IPS-18a (cell line): ENCODE measurements at regions not wholly inside any gene's neighbourhood (a gene's known extent, or its start where the extent isn't known, plus 50 kb on each side); places are given as distances from the start of the nearest gene placed in this dataset.

Experiments used
- H3K27ac ChIP-seq: one replicate; pipeline ENCODE4 v1.5.1; 2013; ENCODE audit warnings: low read length
- H3K27me3 ChIP-seq: one replicate; pipeline ENCODE4 v1.6.1; 2013; ENCODE audit warnings: mild to moderate bottlenecking, low read length; ENCODE audit not compliant: control insufficient read depth, insufficient read depth
- H3K36me3 ChIP-seq: one replicate; pipeline ENCODE4 v1.6.1; 2013; ENCODE audit warnings: low read depth, low read length; ENCODE audit not compliant: control insufficient read depth
- H3K4me1 ChIP-seq: one replicate; pipeline ENCODE4 v1.6.1; 2013; ENCODE audit warnings: low read depth, low read length; ENCODE audit not compliant: control insufficient read depth
- H3K4me3 ChIP-seq: one replicate; pipeline ENCODE4 v1.5.1; 2013; ENCODE audit warnings: low read length
- H3K9ac ChIP-seq: one replicate; pipeline ENCODE4 v1.6.1; 2013; ENCODE audit warnings: mild to moderate bottlenecking, low read length, moderate library complexity
- H3K9me3 ChIP-seq: one replicate; pipeline ENCODE4 v1.6.1; 2013; ENCODE audit warnings: low read depth, low read length; ENCODE audit not compliant: control insufficient read depth

DNA sequence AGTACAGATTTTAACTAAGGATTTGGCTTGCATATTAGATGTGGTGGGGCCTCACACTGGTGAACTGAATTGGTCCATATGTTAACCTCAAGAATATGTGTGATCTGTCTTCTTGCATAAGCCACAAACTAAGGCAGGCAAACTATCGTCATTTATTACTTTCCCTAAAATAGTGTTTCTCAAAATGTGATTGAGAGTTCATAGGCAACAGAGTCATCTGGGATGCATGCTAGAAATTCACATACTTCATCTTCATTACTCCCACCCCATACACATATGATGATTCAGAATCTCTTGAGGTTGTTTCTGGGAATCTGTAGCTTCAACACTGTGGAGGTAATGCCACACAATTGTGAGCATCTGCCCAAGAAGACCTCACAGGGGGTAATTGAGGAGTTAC lies 822.8 kb upstream of the CDH2 start:
- Histone ChIP-seq H3K4me1 (peaks cover 11% of the 10 kb centered on the region), H3K27me3 (no peaks in the 10 kb centered on the region), H3K9me3 (no peaks in the 10 kb centered on the region), H3K9ac (no peak overlapping the region), H3K27ac (no peak overlapping the region), H3K36me3 (no peaks in the 10 kb centered on the region), H3K4me3 (no peak overlapping the region)

DNA sequence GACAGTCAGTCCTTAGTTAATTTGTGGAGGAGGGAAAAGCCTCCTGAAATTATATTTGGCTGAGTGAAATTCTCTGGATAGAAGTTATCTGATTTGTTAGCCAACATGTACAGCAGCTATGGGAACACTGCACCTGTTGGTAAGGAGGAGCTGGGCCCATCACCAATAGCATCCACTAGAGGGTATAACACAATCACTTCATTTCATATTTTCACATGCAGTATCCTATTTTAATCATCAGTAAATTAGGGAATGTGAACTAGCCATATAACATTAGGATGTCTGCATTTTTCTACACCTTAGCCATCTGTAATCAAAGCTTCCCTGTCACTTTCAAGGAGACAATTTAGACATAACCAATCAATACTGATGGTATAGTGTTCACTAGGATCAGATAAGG lies 818.4 kb upstream of the CDH2 start:
- no peak overlapping the region for H3K9ac ChIP-seq
- H3K4me3 ChIP-seq = no peak overlapping the region
- no peaks in the 10 kb centered on the region for H3K9me3 ChIP-seq
- H3K4me1 ChIP-seq = no peaks in the 10 kb centered on the region
- H3K36me3 ChIP-seq = no peaks in the 10 kb centered on the region
- H3K27ac ChIP-seq = no peak overlapping the region
- no peaks in the 10 kb centered on the region for H3K27me3 ChIP-seq

DNA sequence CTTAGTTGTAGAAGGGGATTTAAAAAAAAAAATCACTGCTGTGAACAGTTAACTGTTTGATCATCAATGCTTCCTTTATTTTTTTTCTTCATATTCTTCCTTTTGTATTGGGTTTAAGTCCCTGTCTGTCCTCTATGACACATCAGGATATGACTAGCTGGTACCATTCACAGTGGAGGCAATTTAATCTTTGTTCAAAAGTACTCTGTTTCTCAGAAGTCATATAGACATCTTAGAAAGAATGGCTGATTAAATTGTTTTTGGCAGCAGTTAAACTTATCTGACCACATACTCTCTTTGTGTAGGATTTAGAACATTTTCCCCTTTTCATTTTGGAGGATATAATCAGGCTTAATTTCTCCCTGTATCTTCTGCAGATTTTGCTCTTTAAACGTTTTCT lies 807.8 kb upstream of the CDH2 start:
- H3K4me1 ChIP-seq = no peaks in the 10 kb centered on the region
- no peaks in the 10 kb centered on the region for H3K36me3 ChIP-seq
- no peaks in the 10 kb centered on the region for H3K9me3 ChIP-seq
- H3K4me3 ChIP-seq = no peak overlapping the region
- no peaks in the 10 kb centered on the region for H3K27me3 ChIP-seq
- H3K9ac ChIP-seq = no peak overlapping the region
- H3K27ac ChIP-seq = no peak overlapping the region

DNA sequence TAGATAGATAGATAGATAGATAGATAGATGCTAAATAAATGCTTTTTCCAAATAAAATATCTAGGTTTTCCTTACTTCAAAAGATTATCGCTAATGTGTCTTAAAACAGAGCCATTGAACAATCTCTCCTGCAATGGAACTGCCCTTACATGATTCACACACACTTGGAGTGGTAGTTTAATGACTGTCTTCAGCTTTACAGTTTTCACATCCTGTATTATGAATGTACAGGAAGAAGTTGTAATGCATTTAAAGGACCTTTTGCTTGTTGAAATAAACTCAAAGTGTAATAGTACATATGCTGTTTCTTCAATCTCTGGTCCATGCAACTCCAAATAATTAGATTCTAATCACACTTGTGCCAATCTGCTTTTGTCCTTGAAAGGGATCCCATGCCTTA lies 797.6 kb upstream of the CDH2 start:
- Histone ChIP-seq H3K9ac (no peak overlapping the region), H3K36me3 (no peaks in the 10 kb centered on the region), H3K9me3 (no peaks in the 10 kb centered on the region), H3K27ac (no peak overlapping the region), H3K27me3 (no peaks in the 10 kb centered on the region), H3K4me3 (no peak overlapping the region), H3K4me1 (no peaks in the 10 kb centered on the region)

DNA sequence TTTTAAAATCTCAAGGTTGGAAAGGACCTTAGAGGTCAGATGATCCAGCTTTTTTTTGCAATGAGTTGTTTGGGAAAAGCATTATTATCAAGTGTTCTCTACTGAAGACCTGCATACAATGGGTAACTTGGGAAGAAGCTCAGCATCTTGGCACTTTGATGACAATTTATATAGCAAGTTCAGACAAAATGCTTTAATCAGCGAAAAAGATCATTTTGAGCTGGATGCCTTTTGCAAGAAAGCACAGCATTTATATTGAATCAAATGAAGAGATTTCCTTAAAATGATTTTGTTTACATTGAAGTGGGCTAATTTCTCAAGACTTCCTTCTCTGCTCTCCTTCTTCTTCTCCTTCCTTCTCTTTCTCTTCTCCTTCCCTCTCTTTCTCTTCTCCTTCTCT lies 796.4 kb upstream of the CDH2 start:
- Histone ChIP-seq H3K4me3 (no peak overlapping the region), H3K27me3 (no peaks in the 10 kb centered on the region), H3K36me3 (no peaks in the 10 kb centered on the region), H3K27ac (no peak overlapping the region), H3K4me1 (no peaks in the 10 kb centered on the region), H3K9ac (no peak overlapping the region), H3K9me3 (no peaks in the 10 kb centered on the region)

DNA sequence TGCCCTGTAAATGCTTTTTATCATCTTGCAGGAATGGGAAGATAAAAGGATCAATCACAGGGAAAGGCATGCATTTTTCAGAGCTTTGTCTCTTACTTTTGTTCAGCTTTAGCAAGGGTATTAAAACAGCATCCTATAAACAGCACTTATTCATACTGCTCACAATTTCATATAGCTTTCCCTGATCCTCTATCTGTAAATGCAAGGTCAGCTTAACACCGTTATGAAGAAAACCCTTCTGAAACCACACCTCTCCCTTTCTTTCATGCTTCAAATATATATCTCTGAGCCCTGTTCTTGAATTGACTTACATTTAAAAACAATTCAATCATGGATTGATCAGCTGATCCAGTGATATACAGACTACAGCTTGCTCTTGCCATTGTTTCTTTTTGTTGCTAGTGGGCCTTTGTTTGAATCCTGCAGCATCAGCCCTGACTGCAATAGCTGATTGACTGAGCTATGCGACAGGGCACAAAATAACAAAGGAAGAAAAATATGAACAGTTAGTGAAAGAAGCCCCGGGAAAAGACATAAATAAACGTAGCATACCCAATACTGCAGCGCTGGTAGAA lies 795.5 kb upstream of the CDH2 start:
- H3K4me1 ChIP-seq = no peaks in the 10 kb centered on the region
- H3K27me3 ChIP-seq = no peaks in the 10 kb centered on the region
- H3K9ac ChIP-seq = no peak overlapping the region
- H3K4me3 ChIP-seq = no peak overlapping the region
- H3K27ac ChIP-seq = no peak overlapping the region
- no peaks in the 10 kb centered on the region for H3K36me3 ChIP-seq
- H3K9me3 ChIP-seq = no peaks in the 10 kb centered on the region

DNA sequence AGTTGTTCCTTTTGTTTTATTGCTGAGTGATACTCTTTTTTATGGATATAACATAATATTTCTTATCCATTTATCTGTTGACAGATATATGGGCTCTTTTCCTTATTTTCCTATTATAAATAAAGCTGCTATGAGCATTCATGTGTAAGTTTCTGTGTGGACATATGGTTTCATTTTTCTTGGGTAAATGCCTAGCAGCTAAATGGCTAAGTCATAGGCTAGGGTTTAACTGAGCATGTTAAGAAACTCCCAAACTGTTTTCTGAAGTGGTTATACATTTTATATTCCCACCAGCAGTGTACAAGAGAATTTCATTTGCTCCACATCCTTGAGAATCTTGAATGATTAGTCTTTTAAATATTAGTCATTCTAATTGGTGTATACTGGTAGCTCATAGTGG lies 786.6 kb upstream of the CDH2 start:
- Histone ChIP-seq H3K4me3 (no peak overlapping the region), H3K4me1 (no peaks in the 10 kb centered on the region), H3K27ac (no peak overlapping the region), H3K36me3 (no peaks in the 10 kb centered on the region), H3K9me3 (no peaks in the 10 kb centered on the region), H3K9ac (no peak overlapping the region), H3K27me3 (no peaks in the 10 kb centered on the region)

DNA sequence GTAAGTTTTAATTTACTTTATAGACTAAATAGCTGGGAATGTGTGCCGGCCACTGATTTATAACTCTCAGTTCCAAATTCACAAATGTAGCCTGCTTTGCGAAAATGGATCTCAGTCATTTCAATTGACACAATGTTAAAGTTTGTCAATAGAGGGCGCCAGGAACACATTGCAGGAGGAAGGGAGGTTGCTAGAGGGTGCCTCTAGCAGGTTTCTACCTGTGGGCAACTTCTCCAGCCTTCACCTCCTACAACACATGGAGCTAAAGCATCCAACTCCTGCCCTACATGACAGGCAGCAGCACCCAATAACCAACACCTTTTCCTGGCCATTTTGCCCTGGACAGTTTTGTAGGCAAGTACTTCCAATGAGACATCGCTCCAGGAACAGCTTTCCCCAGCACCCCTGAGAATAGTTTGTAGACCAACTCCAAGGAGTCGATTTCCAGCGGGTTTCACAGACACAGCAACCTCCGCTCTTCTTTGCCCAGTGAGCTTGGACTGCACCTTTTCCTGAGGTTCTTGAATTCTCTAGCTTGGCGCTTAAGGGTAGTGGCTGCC lies 784.8 kb upstream of the CDH2 start:
- Histone ChIP-seq H3K4me3 (no peak overlapping the region), H3K9ac (no peak overlapping the region), H3K36me3 (no peaks in the 10 kb centered on the region), H3K27ac (no peak overlapping the region), H3K4me1 (no peaks in the 10 kb centered on the region), H3K27me3 (no peaks in the 10 kb centered on the region), H3K9me3 (no peaks in the 10 kb centered on the region)

DNA sequence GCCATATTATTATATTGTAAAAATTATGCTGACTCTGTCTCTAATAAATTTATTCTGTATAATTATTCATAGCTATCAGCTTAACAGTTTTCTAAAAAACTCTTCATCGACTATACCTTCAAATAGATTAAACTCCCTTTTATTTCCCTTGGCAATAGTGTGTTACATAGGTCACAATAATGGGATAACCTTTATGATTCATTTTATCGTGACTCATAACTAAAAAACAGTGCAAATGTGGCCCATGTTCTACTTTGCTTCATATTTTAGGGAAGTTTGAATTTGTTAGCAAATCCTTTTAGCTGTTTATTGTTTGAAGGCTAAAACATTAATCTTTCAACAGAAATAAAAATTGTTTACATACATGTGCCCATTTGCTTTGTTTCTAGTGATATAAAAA lies 783.2 kb upstream of the CDH2 start:
- no peaks in the 10 kb centered on the region for H3K27me3 ChIP-seq
- H3K4me1 ChIP-seq = no peaks in the 10 kb centered on the region
- H3K4me3 ChIP-seq = no peak overlapping the region
- no peaks in the 10 kb centered on the region for H3K9me3 ChIP-seq
- H3K9ac ChIP-seq = no peak overlapping the region
- H3K27ac ChIP-seq = no peak overlapping the region
- no peaks in the 10 kb centered on the region for H3K36me3 ChIP-seq

DNA sequence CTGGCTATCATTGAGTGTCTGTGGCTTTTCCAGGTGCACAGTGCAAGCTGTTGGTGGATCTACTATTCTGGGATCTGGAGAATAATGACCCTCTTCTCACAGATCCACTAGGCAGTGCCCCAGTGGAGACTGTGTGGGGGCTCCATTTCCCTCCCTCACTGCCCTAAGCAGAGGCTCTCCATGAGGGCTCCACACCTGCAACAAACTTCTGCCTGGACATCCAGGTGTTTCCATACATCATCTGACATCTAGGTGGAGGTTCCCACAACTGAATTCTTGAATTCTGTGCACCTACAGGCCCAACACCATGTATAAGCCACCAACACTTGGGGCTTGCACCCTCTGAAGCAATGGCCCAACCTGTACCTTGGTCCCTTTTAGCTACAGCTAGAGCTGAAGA lies 775.4 kb upstream of the CDH2 start:
- H3K27ac ChIP-seq = no peak overlapping the region
- H3K9ac ChIP-seq = no peak overlapping the region

DNA sequence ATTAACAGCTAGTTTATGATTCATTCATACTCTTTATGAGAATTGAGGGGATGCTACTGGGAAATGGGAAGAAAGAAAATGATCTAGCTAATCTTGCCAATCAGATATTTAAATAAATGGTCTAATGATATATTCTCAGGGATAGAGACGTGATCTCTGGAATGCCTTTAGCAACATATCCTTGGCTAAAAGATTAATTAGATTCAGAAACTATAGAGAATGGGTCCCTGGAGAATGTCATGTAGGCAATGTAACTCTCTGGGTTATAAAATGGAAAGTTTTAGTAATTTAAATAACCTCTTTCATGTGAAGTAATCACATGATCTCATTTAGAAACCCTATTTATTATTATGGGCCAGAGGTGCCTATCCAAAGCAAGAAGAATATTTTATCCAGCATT lies 771.0 kb upstream of the CDH2 start:
- no peaks in the 10 kb centered on the region for H3K4me1 ChIP-seq
- H3K9ac ChIP-seq = no peak overlapping the region
- H3K27ac ChIP-seq = no peak overlapping the region
- no peak overlapping the region for H3K4me3 ChIP-seq
- no peaks in the 10 kb centered on the region for H3K36me3 ChIP-seq
- no peaks in the 10 kb centered on the region for H3K27me3 ChIP-seq
- H3K9me3 ChIP-seq = peaks cover 10% of the 10 kb centered on the region

More for the DNA sequence above, 775.4 kb upstream of the CDH2 start:
- Histone ChIP-seq H3K4me3 (no peak overlapping the region), H3K36me3 (no peaks in the 10 kb centered on the region), H3K4me1 (no peaks in the 10 kb centered on the region), H3K27me3 (no peaks in the 10 kb centered on the region), H3K9me3 (peaks cover 12% of the 10 kb centered on the region)

DNA sequence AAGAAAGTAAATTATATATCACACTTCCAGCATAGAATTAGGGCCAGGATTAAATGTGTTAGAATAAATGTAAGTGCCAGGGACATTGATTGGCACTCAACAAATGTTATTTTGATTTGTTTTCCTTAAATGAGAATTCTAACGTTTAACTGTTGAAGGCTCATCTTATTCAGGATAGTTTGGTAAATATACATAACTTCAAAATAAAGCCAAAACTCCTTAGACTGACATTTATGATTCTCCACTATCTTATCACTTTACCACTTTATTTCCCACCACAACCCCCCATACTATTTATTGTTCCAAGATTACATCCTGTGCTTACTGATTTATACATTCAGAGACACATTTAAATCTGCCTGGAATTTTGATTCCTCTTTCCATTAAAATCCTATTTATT lies 769.5 kb upstream of the CDH2 start:
- Histone ChIP-seq H3K36me3 (no peaks in the 10 kb centered on the region), H3K9ac (no peak overlapping the region), H3K27ac (no peak overlapping the region), H3K4me3 (no peak overlapping the region), H3K4me1 (no peaks in the 10 kb centered on the region), H3K9me3 (no peaks in the 10 kb centered on the region), H3K27me3 (no peaks in the 10 kb centered on the region)
